ENCODE measurements at regions not wholly inside any gene's neighbourhood (a gene's known extent, or its start where the extent isn't known, plus 50 kb on each side); places are given as distances from the start of the nearest gene placed in this dataset.
A peak's percentile ranks its signal among the peaks of the same experiment; 100 is the strongest.

DNA sequence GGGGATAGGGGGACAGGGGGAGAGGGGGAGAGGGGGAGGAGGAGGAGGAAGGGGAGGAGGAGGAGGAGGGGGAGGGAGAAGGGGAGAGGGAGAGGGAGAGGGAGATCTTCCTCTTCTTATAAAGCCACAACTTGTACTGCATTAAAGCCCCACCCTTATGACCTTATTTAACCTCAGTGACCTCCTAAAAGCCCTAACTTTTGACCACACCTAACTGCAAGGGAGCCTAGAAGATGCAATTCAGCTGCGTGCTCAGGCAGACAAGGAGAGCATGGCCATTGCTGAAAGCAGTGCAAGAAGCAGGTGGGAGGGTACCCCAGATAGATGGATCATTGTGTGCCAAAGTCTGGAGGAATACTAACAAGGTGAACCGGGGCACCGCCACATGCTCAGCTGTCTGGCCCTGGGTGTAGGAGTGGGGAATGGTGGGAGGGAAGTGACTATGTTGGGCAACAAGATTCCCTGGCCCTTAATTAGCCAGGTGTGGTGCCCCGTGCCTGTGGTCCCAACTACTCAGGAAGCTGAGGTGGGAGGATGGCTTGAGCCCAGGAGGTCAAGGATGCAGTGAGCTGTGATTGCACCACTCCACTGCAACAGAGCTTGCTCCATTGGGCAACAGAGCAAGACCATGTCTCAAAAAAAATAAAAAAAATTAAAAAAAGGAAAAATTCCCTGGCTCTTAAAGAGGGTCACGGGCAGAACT is 125.4 kb upstream of the BOD1 start:
- ATAC-seq (no peak), DNase-seq (no peak)

- ATAC-seq (peak; percentile 38), DNase-seq (no peak)
Measured at GRCh38 chr5:173742432-173742816, 126.0 kb upstream of the BOD1 start.

DNA sequence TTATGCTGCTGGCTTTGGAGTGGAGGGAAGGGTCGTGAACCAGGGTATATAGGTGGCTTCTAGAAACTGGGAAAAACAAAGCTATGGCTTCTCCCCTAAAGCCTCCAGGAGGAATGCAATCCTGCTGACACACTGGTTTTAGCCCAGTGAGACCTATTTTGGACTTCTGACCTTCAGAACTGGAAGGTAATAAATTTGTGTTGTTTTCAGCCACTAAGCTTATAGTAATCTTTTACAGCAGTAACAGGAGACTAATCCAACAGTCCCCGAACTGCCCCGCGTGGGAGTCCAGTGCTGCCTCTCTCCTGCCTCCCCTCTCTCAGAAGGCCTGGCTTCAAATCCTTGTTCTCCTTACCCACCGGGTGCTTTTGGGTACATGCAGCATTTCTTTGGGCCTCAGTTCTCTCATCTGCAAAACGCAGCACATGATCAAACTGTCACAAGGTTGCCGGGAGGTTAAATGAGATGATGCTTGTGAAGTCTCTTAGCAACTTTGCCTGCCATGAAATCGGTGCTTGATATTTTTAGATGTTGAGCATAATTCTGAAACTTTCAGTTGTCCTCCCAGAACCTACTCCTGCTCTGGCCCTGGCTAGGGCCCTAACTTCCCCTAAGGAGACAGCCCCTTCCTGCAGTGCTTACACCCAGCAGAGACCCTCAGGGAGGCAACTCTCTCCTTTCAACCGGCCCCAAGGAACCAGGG is 127.3 kb upstream of the BOD1 start:
- DNase-seq = no peak
- ATAC-seq = no peak

DNA sequence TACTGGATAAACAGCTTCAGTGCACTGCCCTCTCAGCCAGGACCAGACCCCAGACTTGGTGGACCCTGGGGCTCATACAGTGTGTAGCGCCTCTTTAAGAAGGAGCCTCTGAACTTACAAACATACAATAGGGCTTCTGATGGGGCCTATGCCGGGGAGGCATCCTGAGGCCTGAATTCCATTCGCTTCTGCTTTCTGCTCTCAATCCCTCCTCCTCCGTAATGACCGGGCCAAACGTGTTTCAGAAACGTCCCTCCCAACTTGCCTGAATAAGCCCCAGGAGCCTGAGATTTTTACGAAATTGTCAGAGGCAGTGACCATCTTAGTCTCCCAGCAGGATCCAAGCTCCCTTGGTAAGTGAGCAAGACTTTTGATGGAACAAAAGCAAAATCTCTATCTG is 128.1 kb upstream of the BOD1 start:
- ATAC-seq = no peak
- no peak for DNase-seq

GRCh38 chr5:173745123-173745522 is 128.7 kb upstream of the BOD1 start:
- DNase-seq (no peak), ATAC-seq (no peak)

- DNase-seq (no peak), ATAC-seq (no peak)
Measured at GRCh38 chr5:173745557-173745956, 129.1 kb upstream of the BOD1 start.

GRCh38 chr5:173746047-173746646 is 129.7 kb upstream of the BOD1 start:
- no peak for ATAC-seq
- DNase-seq = no peak

DNA sequence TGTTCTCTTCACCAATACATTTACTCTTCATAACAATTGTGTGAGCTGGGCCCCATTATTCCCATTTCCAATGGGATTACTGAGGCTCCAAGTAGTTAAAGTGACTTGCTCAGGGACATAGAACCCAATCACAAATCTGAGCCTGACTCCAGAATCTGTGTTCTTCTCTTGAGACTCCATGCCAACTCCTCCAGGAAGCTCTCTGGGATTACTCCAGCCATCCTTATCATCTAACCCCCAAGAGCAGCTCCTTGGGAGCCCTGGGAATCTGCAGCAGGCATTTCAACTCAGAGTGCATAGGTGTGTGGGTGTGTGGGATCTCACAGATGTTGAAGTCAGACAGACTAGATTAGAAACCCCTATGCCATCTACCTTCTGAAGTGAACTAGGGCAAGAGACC is 131.4 kb upstream of the BOD1 start:
- ATAC-seq (no peak), DNase-seq (no peak)

DNA sequence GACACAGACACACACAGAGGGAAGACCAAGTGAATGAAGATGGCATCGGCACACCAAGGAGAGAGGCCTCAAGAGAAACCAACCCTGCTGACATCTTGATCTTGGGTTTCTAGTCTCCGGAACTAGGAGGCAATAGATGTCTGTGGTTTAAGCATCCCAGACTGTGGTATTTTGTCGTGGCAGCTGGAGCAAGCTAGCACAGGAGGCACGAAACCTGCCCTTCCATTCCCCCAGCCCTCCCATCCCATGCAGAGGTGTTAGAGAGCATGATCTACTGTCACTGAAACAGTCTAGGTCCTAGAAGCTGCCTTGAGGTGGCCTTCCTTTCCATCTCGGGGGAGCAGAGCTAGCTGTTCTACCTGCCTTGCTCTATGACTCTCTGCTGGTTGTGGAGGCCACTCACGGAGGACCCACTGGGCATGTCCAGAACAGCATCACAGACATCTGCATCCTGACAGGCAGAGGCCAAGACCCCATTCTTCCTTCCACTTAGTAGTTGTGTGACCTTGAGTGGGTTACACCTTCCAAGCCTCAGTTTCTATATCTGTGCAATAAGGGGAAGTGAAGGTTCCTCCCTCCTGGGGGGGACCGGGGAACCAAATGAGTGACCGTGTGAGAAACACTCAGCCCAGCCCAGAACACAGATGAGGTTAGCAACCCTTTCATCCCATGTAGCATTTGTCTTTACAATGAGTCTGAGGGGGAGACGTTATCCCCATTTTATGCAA is 134.3 kb upstream of the BOD1 start:
- no peak for ATAC-seq
- no peak for DNase-seq

GRCh38 chr5:173751266-173751600 is 134.8 kb upstream of the BOD1 start:
- ATAC-seq (no peak), DNase-seq (no peak)

- no peak for ATAC-seq
Measured at GRCh38 chr5:173752653-173753052, 135.5 kb upstream of the CPEB4 start.

DNA sequence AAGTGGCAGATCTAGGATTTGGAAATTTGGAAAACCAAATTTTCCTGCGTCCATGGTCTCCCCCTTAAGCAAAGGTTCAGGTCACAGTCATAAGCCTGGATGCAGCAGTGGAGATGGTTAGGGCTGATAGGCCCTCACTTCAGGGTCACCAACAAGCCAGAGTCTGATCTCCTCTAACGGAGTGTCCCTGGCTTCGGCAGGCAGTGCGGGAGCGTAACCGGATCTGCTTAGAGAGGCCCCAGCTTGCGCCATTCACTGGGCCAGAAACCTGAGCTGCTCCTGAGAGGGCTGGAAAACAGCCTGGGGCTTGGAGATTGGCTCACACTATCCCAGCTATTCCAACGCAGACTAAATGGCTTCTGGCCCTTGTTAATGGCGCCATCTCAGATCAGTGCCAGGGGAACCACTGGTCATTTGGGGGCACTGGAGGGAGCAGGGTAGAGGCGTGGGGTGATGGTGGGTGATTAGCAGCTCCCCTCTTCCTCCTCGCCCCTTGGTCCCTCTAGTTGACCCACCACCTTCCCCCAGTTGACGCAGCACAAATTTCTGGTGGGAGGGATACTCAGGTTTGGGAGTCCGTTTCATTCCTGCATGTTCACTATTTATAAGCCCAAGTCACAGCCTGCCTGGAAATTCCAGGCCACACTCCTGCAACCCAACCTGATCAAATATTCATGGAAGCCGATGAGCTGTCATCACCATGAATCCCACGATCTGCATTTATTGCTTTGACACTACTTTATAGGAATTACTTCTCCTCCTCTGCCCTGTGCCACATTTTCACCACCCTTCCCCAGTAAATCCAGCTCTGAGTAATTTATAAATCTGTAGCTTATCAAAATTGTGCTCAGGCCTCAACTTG is 134.6 kb upstream of the CPEB4 start:
- ATAC-seq (no peak), DNase-seq (no peak)

More at GRCh38 chr5:173752653-173753052, 135.5 kb upstream of the CPEB4 start:
- DNase-seq = no peak

GRCh38 chr5:173755319-173755718 is 132.8 kb upstream of the CPEB4 start:
- DNase-seq (no peak), ATAC-seq (no peak)

DNA sequence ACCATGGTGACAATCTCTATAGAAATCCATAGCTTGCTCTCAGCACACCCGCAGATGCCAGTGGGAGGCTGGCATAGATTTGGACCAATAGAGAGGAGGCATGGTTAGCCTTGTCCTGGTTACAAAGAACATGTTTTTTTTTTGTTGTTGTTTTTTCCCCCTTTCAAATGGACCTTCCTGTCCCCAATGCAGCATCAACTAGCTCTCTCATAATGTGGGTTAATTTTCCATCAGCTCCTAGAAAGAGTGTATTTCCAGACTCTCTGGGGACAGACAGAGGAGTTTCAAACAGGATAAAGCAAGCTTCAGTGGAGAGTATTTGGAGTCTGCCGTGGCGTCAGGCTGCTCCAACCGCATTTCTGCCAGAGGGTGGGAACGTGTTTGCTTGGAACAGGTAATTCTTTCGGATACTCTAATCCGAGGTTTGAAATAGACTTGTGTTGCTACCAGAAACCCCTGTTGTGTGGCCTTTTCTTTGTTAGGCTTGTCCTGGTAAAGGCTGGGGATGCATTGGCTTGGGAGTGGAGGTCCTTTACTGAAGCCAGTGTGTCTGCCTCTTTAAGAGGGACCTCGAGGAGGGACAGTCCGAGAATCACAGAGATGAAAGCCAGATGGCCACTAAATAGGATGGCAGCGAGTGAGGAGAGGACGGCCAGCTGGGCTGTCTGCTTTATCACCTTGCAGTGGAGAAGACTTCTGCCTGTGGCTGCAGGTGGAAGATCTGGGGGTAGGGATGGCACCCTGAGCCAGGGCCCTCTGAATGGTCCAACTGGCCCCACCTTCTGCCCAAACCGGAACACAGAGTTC is 130.5 kb upstream of the CPEB4 start:
- DNase-seq = no peak
- ATAC-seq = no peak

DNA sequence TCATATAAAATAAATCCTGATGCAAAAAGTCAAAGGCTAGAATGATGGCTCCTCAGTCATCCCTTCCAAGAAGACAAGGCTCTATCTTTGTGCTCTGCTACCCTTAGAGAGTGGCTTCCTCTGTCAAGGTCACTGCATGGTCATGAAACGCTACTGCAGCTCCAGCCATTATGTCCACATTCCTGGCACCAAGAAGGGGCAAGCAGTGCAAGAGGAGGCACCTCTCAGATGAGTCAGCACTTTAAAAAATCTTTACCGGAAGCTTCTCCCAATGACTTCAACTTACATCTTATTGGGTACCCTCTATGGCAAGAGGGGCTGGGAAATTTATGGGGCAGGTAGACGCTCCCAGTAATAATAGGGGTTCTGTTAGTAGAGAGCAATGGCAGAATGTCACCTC is 129.5 kb upstream of the CPEB4 start:
- no peak for DNase-seq
- no peak for ATAC-seq

GRCh38 chr5:173759691-173760090 is 128.5 kb upstream of the CPEB4 start:
- ATAC-seq (no peak), DNase-seq (no peak)

- DNase-seq = no peak
- no peak for ATAC-seq
Measured at GRCh38 chr5:173760461-173761177, 127.5 kb upstream of the CPEB4 start.

- DNase-seq = no peak
Measured at GRCh38 chr5:173761178-173761513, 127.0 kb upstream of the CPEB4 start.

DNA sequence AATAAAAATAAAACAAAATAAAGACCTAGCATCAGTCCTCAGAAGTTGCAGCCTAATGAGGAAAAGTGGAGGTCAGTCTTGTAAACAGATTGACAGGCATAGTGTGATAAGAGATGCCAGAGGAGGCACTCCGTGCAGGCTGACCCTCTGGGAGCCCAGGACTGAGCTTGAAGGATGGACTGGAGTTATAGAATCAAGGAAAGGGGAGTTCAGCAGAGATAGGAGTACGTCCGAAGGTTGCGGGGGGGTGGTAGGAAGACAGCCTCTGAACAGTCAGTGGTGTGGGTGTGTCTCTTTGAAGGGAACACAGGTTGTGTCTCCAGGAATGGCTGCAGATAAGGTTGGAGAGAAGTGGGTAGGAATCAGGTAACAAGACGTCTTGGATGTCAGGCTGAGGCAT is 126.1 kb upstream of the CPEB4 start:
- no peak for ATAC-seq
- no peak for DNase-seq

More at GRCh38 chr5:173761178-173761513, 127.0 kb upstream of the CPEB4 start:
- no peak for ATAC-seq

GRCh38 chr5:173762930-173763329 is 125.2 kb upstream of the CPEB4 start:
- no peak for DNase-seq
- ATAC-seq = no peak

DNA sequence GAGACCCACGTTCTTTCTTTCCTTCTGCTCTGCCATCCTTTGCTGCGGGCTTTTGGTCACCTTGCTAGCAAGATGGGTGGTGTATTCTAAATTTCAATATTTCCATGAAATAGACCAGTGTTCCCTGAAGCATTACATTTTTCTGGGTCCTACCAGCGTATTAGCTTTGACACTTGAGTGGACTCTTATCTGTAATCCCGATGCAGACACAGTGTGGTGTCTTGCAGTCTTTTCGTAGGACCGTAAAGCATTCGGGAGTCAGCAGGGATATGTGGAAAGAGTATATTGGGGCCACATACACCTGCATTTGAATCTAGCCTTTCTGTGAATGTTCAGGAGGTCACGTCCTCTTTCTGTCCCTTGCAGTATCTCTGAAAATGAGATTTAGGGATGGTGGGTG is 124.7 kb upstream of the CPEB4 start:
- ATAC-seq = no peak
- no peak for DNase-seq

Data from stimulated activated naive CD8-positive, alpha-beta T cell treated with anti-CD3 and anti-CD28 coated beads, Interleukin-15, Interleukin-2, amounts not matched to agents 100 U/mL and 50 U/mL, for 24 hours (primary cell).